ENCODE measurements at regions not wholly inside any gene's neighbourhood (a gene's known extent, or its start where the extent isn't known, plus 50 kb on each side); places are given as distances from the start of the nearest gene placed in this dataset.
"Not testable (repeated sequence)": the region's sequence is repeated elsewhere in the genome, so short reads cannot be mapped to it uniquely, and the experiment has no call there.

DNA sequence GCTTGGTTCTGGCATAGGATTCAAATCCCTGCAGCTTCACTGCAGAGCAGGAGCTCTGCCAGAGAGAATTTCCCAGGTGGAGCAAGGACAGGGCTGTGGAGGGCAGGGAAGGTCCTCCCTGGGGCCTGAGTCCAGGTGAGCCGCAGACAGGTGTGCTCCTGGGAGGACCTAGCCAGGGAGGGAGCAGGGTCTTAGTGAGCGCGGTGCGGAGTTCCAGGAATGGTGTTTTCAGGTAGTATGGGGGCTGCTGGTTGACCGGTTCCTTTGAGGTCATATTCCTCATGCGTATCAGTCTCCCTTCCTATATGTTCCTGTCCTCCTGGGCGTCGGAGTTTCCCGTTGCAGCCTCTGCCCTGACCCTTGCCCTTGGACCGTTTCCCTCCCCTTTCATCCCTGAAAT, 813.3 kb downstream of the KCNJ18 start:
- no peak for DNase-seq (ENCODE audit: low read depth)

GRCh38 chr17:22506231-22506630, 813.9 kb downstream of the KCNJ18 start:
- DNase-seq (ENCODE audit: low read depth): no peak

DNA sequence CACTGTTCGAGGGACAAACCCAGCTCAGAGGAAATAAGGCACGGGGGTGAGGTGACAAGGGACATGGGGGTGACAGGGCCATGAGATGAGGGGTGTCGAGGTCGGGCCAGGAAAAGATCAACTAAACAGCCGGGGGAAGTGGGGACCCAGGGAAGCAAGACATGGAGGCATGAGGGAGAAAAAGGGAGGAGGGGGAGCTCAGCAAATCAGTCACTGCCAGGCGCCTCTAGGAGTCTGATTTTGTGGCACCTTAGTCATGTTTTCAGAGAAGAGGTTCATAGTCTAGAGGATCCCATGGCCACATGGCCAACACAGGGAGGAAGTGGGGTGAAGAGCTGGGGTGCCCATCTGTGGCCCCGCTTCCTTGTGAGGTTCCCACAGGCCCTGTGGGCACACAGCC, 814.5 kb downstream of the KCNJ18 start:
- DNase-seq (ENCODE audit: low read depth): no peak

DNA sequence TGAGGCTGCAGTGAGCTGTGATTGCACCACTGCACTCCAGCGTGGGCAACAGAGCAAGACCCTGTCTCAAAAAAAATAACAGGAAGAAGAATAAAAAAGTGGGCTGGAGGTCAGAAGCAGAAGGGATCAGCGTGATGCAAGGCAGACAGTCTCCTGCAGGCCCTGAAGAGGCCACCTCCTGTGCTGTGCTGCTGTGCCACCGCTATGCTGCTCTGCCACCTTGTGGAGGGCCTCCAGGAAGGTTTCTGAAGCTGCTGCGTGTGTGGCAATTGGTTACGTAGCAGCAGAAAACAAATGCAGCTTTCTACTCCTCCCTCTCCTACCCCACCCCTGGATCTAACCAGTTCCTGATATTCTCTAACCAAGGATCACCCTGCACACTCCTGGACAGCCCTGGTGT, 815.5 kb downstream of the KCNJ18 start:
- no peak for DNase-seq (ENCODE audit: low read depth)

GRCh38 chr17:22510504-22510903, 818.2 kb downstream of the KCNJ18 start:
- DNase-seq (ENCODE audit: low read depth): no peak

- DNase-seq (ENCODE audit: low read depth): no peak
These were observed 819.1 kb downstream of the KCNJ18 start for GRCh38 chr17:22511431-22511830.

GRCh38 chr17:22512057-22512456, 819.7 kb downstream of the KCNJ18 start:
- DNase-seq (ENCODE audit: low read depth): no peak

GRCh38 chr17:22512506-22512905, 820.2 kb downstream of the KCNJ18 start:
- no peak for DNase-seq (ENCODE audit: low read depth)

- DNase-seq (ENCODE audit: low read depth): no peak
These were observed 820.7 kb downstream of the KCNJ18 start for GRCh38 chr17:22512997-22513538.

DNA sequence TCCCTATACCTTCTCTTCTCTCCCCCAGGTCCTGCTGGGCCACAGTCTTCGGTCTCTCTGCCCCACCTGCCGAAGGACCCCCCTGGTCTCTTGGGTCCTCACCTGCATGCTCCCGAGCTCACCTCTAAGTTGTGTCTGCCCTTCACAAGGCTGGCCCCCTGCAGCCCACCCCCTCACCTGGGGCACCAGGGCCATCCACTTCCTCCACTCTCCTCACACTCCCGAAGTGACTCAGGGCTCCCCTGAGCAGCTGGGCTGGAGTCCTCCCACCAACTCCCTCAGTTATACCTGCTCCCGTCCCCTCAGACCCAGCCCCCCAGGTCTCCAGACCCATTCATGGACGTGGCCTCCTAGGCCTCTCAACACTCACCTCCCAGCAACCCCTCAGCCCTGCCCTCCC, 822.0 kb downstream of the KCNJ18 start:
- no peak for DNase-seq (ENCODE audit: low read depth)

- DNase-seq (ENCODE audit: low read depth): no peak
These were observed 822.5 kb downstream of the KCNJ18 start for GRCh38 chr17:22514767-22515320.

- DNase-seq (ENCODE audit: low read depth): no peak
These were observed 823.3 kb downstream of the KCNJ18 start for GRCh38 chr17:22515599-22515998.

- no peak for DNase-seq (ENCODE audit: low read depth)
These were observed 824.7 kb downstream of the KCNJ18 start for GRCh38 chr17:22516861-22517636.

DNA sequence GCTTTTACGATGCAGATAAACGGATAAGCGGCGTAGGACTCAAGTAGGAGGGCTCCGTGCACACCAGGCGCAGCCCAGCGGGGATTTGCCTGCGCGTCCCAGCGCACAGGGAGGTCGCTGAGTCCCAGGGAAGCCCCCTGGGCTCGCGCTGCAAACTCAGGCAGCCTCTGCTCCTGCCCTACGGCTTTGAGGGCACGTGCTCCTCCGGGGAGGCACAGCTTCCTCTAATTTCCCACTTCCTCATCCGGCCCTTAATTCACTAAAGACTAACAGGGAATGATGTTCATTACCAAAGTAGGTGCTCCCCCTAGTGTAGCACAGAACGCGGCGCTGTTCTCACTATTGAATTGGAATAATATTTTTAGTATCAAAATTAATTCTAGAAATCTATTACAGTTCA, 825.4 kb downstream of the KCNJ18 start:
- DNase-seq (ENCODE audit: low read depth): no peak

DNA sequence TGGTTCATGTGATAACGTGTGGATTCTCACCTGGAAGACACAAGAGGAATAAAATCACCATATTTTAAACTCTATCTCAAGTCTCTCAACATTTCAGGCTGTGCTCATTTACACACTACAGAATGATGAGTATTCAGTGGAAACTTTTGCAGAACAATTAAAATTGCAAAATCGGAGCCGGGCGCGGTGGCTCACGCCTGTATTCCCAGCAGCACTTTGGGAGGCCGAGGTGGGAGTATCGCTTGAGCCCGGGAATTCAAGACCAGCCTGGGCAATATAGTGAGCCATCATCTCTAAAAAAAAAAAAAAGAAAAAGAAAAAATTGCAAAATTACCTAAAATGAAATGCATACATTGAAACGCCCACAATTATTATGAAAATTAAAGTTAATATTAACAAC, 825.9 kb downstream of the KCNJ18 start:
- no peak for DNase-seq (ENCODE audit: low read depth)

DNA sequence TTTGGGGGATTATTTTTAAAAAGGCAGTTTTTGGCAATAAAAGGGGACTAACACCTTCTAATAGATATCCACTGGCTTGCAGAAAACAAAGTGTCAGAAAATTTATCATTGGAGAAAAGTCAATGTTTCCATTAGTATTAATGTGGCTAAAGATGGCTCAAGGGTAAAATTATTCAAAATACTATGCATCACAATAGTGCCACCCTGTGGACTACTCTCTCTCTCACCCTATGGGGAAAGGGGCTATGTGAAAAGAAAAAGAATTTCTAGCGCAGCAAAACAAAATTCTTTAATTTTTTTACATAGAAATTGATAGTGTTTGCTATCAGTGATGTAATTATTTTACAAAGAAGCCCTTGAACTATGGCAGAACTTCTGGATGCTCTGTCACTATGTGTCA, 856.5 kb downstream of the KCNJ18 start:
- not testable (repeated sequence) for DNase-seq (ENCODE audit: low read depth)

DNA sequence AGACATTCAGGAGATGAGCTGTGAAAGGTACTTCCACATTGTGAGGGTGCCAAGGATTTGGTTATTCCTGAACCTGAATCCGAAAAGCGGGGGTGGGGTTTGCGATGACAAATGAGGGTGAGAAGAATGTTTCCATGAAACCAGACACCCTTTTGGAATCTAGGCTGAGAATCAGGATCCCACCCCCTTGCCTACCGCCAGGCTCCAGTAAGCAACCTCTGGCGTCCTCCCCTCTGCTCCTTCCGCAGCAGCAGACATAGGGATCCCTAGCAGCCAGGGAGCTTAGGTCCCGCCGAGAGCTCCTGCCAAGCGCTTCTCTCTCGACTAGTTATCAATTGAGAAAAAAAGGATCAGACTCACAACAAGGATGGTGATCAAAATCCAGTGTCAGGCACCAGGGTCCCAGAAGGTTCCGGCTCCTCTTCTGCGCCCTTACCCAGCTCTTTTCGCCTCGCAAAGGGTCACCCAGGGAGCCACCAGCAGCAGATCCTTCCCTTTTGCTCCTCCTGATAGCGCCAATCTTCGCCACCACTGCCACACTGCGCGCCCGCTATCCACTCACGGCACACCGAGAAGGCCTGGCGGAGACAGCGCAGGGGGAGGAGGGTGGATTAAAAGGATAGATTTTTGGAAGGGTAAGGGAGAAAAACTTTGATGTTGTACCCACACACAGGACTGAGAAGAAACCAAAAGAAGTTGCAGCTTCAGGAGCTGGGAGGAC, 859.5 kb downstream of the KCNJ18 start:
- DNase-seq (ENCODE audit: low read depth): not testable (repeated sequence)

DNA sequence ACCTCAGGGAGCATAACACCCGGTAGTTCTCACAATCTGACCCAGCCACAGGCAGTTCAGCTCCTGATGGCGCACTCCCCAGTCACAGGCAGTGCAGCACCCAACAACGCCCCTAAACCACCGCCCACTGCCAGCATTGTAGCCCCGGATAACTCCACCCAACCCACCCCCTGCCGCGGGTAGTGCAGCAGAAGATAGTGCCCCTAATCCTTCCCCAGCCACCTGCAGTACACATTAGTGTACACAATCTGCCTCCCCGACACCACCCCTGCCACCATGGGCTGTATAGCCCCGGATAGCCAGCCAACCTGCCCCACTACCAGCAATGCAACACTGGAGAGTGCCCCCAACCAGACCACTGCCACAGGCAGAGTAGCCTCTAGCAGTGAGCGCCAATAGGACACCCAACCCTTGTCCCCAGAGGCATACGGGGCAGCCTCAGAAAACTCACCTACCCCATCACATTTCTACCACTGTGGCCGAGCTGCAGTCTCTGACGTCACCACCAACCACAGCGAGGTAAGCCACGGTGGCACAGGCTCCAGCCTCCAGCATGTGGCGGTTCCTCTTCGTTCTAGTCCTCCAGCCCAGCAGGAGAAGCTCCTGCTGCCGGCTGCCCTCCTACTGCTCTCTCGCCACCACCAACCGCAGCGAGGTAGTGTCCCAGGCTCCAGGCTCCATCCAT, 877.3 kb downstream of the KCNJ18 start:
- no peak for DNase-seq (ENCODE audit: low read depth)

- DNase-seq (ENCODE audit: low read depth): no peak
These were observed 878.0 kb downstream of the KCNJ18 start for GRCh38 chr17:22570144-22570845.

GRCh38 chr17:22599322-22599721, 907.0 kb downstream of the KCNJ18 start:
- DNase-seq (ENCODE audit: low read depth): no peak

GRCh38 chr17:22600644-22601298, 908.4 kb downstream of the KCNJ18 start:
- DNase-seq (ENCODE audit: low read depth): peak; percentile 0

All from amniotic epithelial cell (primary cell).